Activated CD4-positive, alpha-beta T cell treated with anti-CD3 and anti-CD28 coated beads, Interleukin-2, amount 50 U/mL, for 48 hours (primary cell): ENCODE measurements at regions not wholly inside any gene's neighbourhood (a gene's known extent, or its start where the extent isn't known, plus 50 kb on each side); places are given as distances from the start of the nearest gene placed in this dataset.

Experiments used
- DNase-seq, 2 experiments: peaks; one replicate each; pipeline ENCODE4 v3.0.0-alpha.2; 2020

- DNase-seq = no peak
Measured at GRCh38 chr11:104582431-104582830, 315.8 kb downstream of the CASP12 start.

GRCh38 chr11:104581246-104581980 lies 316.8 kb downstream of the CASP12 start:
- DNase-seq = no peak

- DNase-seq = no peak
Measured at GRCh38 chr11:104573441-104573990, 324.7 kb downstream of the CASP12 start.

- no peak for DNase-seq
Measured at GRCh38 chr11:104572279-104572678, 326.0 kb downstream of the CASP12 start.

GRCh38 chr11:104570078-104570701 lies 328.1 kb downstream of the CASP12 start:
- DNase-seq = no peak

GRCh38 chr11:104565583-104565961 lies 332.7 kb downstream of the CASP12 start:
- no peak for DNase-seq

GRCh38 chr11:104564921-104565582 lies 333.2 kb downstream of the CASP12 start:
- DNase-seq = no peak

GRCh38 chr11:104556606-104557301 lies 341.5 kb downstream of the CASP12 start:
- DNase-seq = no peak

GRCh38 chr11:104549019-104549418 lies 349.2 kb downstream of the CASP12 start:
- no peak for DNase-seq

GRCh38 chr11:104547996-104548661 lies 350.1 kb downstream of the CASP12 start:
- DNase-seq = no peak

- DNase-seq = no peak
Measured at GRCh38 chr11:104546501-104546900, 351.8 kb downstream of the CASP12 start.

GRCh38 chr11:104541701-104542100 lies 356.6 kb downstream of the CASP12 start:
- no peak for DNase-seq

GRCh38 chr11:104538313-104538712 lies 359.9 kb downstream of the CASP12 start:
- no peak for DNase-seq

GRCh38 chr11:104534278-104534677 lies 364.0 kb downstream of the CASP12 start:
- no peak for DNase-seq

- no peak for DNase-seq
Measured at GRCh38 chr11:104531894-104532293, 366.4 kb downstream of the CASP12 start.

- no peak for DNase-seq
Measured at GRCh38 chr11:104531075-104531474, 367.1 kb upstream of the PDGFD start.

GRCh38 chr11:104529906-104530305 lies 366.0 kb upstream of the PDGFD start:
- no peak for DNase-seq

GRCh38 chr11:104529213-104529612 lies 365.3 kb upstream of the PDGFD start:
- DNase-seq = no peak

- no peak for DNase-seq
Measured at GRCh38 chr11:104526006-104526405, 362.1 kb upstream of the PDGFD start.

- DNase-seq = no peak
Measured at GRCh38 chr11:104525416-104525815, 361.5 kb upstream of the PDGFD start.

- no peak for DNase-seq
Measured at GRCh38 chr11:104524254-104524653, 360.3 kb upstream of the PDGFD start.

- no peak for DNase-seq
Measured at GRCh38 chr11:104523611-104524010, 359.7 kb upstream of the PDGFD start.

GRCh38 chr11:104522650-104523049 lies 358.7 kb upstream of the PDGFD start:
- DNase-seq = no peak
